ENCODE measurements at regions not wholly inside any gene's neighbourhood (a gene's known extent, or its start where the extent isn't known, plus 50 kb on each side); places are given as distances from the start of the nearest gene placed in this dataset.

- no peaks in the 10 kb centered on the region for H3K4me1 ChIP-seq (ENCODE audit: insufficient read depth, low read length)
- no peaks in the 10 kb centered on the region for H3K9me3 ChIP-seq (ENCODE audit: low read depth, low read length)
- H3K4me3 ChIP-seq (ENCODE audit: low read length): no peak overlapping the region
- no peaks in the 10 kb centered on the region for H3K27me3 ChIP-seq (ENCODE audit: insufficient read depth, low read length)
Measured at GRCh38 chr22:49324527-49325491, 502.9 kb downstream of the BRD1 start.

GRCh38 chr22:49323751-49324415 is 503.8 kb downstream of the BRD1 start:
- Histone ChIP-seq H3K4me1 (ENCODE audit: insufficient read depth, low read length) (no peaks in the 10 kb centered on the region), H3K4me3 (ENCODE audit: low read length) (no peak overlapping the region), H3K27me3 (ENCODE audit: insufficient read depth, low read length) (peaks cover 4% of the 10 kb centered on the region), H3K9me3 (ENCODE audit: low read depth, low read length) (no peaks in the 10 kb centered on the region)

- Histone ChIP-seq H3K9me3 (ENCODE audit: low read depth, low read length) (no peaks in the 10 kb centered on the region), H3K27me3 (ENCODE audit: insufficient read depth, low read length) (peaks cover 10% of the 10 kb centered on the region)
Measured at GRCh38 chr22:49322861-49323622, 504.6 kb downstream of the BRD1 start.

GRCh38 chr22:49322231-49322630 is 505.4 kb downstream of the BRD1 start:
- Histone ChIP-seq H3K4me1 (ENCODE audit: insufficient read depth, low read length) (no peaks in the 10 kb centered on the region), H3K27me3 (ENCODE audit: insufficient read depth, low read length) (peaks cover 10% of the 10 kb centered on the region), H3K9me3 (ENCODE audit: low read depth, low read length) (no peaks in the 10 kb centered on the region), H3K4me3 (ENCODE audit: low read length) (no peak overlapping the region)

More at GRCh38 chr22:49322861-49323622, 504.6 kb downstream of the BRD1 start:
- Histone ChIP-seq H3K4me3 (ENCODE audit: low read length) (no peak overlapping the region), H3K4me1 (ENCODE audit: insufficient read depth, low read length) (no peaks in the 10 kb centered on the region)

GRCh38 chr22:49321477-49322055 is 506.1 kb downstream of the BRD1 start:
- Histone ChIP-seq H3K4me1 (ENCODE audit: insufficient read depth, low read length) (no peaks in the 10 kb centered on the region), H3K4me3 (ENCODE audit: low read length) (no peak overlapping the region), H3K27me3 (ENCODE audit: insufficient read depth, low read length) (peaks cover 10% of the 10 kb centered on the region), H3K9me3 (ENCODE audit: low read depth, low read length) (no peaks in the 10 kb centered on the region)

GRCh38 chr22:49320714-49321476 is 506.8 kb downstream of the BRD1 start:
- Histone ChIP-seq H3K4me3 (ENCODE audit: low read length) (no peak overlapping the region), H3K4me1 (ENCODE audit: insufficient read depth, low read length) (no peaks in the 10 kb centered on the region), H3K27me3 (ENCODE audit: insufficient read depth, low read length) (peaks cover 10% of the 10 kb centered on the region), H3K9me3 (ENCODE audit: low read depth, low read length) (no peaks in the 10 kb centered on the region)

GRCh38 chr22:49317369-49317768 is 510.3 kb downstream of the BRD1 start:
- Histone ChIP-seq H3K4me1 (ENCODE audit: insufficient read depth, low read length) (no peaks in the 10 kb centered on the region), H3K9me3 (ENCODE audit: low read depth, low read length) (no peaks in the 10 kb centered on the region), H3K27me3 (ENCODE audit: insufficient read depth, low read length) (peaks cover 10% of the 10 kb centered on the region), H3K4me3 (ENCODE audit: low read length) (no peak overlapping the region)

GRCh38 chr22:49312601-49313000 is 515.1 kb downstream of the BRD1 start:
- Histone ChIP-seq H3K4me3 (ENCODE audit: low read length) (no peak overlapping the region), H3K4me1 (ENCODE audit: insufficient read depth, low read length) (no peaks in the 10 kb centered on the region), H3K27me3 (ENCODE audit: insufficient read depth, low read length) (no peaks in the 10 kb centered on the region), H3K9me3 (ENCODE audit: low read depth, low read length) (no peaks in the 10 kb centered on the region)

GRCh38 chr22:49310354-49310753 is 517.3 kb downstream of the BRD1 start:
- H3K4me1 ChIP-seq (ENCODE audit: insufficient read depth, low read length): no peaks in the 10 kb centered on the region
- H3K27me3 ChIP-seq (ENCODE audit: insufficient read depth, low read length): no peaks in the 10 kb centered on the region
- H3K4me3 ChIP-seq (ENCODE audit: low read length): no peak overlapping the region
- H3K9me3 ChIP-seq (ENCODE audit: low read depth, low read length): no peaks in the 10 kb centered on the region

GRCh38 chr22:49308300-49308699 is 519.4 kb downstream of the BRD1 start:
- H3K4me1 ChIP-seq (ENCODE audit: insufficient read depth, low read length): no peaks in the 10 kb centered on the region
- H3K4me3 ChIP-seq (ENCODE audit: low read length): no peak overlapping the region
- no peaks in the 10 kb centered on the region for H3K9me3 ChIP-seq (ENCODE audit: low read depth, low read length)
- no peaks in the 10 kb centered on the region for H3K27me3 ChIP-seq (ENCODE audit: insufficient read depth, low read length)

GRCh38 chr22:49307870-49308269 is 519.8 kb downstream of the BRD1 start:
- no peaks in the 10 kb centered on the region for H3K4me1 ChIP-seq (ENCODE audit: insufficient read depth, low read length)
- H3K27me3 ChIP-seq (ENCODE audit: insufficient read depth, low read length): no peaks in the 10 kb centered on the region
- H3K4me3 ChIP-seq (ENCODE audit: low read length): no peak overlapping the region

GRCh38 chr22:49307481-49307830 is 520.2 kb downstream of the BRD1 start:
- Histone ChIP-seq H3K9me3 (ENCODE audit: low read depth, low read length) (no peaks in the 10 kb centered on the region), H3K4me3 (ENCODE audit: low read length) (no peak overlapping the region), H3K4me1 (ENCODE audit: insufficient read depth, low read length) (no peaks in the 10 kb centered on the region), H3K27me3 (ENCODE audit: insufficient read depth, low read length) (no peaks in the 10 kb centered on the region)

More at GRCh38 chr22:49307870-49308269, 519.8 kb downstream of the BRD1 start:
- no peaks in the 10 kb centered on the region for H3K9me3 ChIP-seq (ENCODE audit: low read depth, low read length)

GRCh38 chr22:49306632-49307480 is 520.8 kb downstream of the BRD1 start:
- H3K4me3 ChIP-seq (ENCODE audit: low read length): no peak overlapping the region
- no peaks in the 10 kb centered on the region for H3K4me1 ChIP-seq (ENCODE audit: insufficient read depth, low read length)
- no peaks in the 10 kb centered on the region for H3K9me3 ChIP-seq (ENCODE audit: low read depth, low read length)
- H3K27me3 ChIP-seq (ENCODE audit: insufficient read depth, low read length): no peaks in the 10 kb centered on the region

Data from mononuclear cell (primary cell).